Naive thymus-derived CD4-positive, alpha-beta T cell (primary cell): ENCODE measurements at regions not wholly inside any gene's neighbourhood (a gene's known extent, or its start where the extent isn't known, plus 50 kb on each side); places are given as distances from the start of the nearest gene placed in this dataset.
"Not testable (repeated sequence)": the region's sequence is repeated elsewhere in the genome, so short reads cannot be mapped to it uniquely, and the experiment has no call there.

Source experiments
- ATAC-seq: fragments of 150-1000 bp; cut with Tn5 transposase; 2 replicates; pipeline ENCODE4 v1.10.0; 2021; ENCODE audit warnings: mild to moderate bottlenecking, moderate library complexity
- CTCF ChIA-PET: fragments of 350-600 bp; sonication (Branson Sonifier 250); formaldehyde crosslinking; loops from one replicate; lab custom pipeline; 2021; ENCODE audit warnings: antibody characterized with exemption; lab: Charles Lee
- POLR2A ChIA-PET: fragments of 350-600 bp; sonication (Branson Sonifier 250); formaldehyde crosslinking; loops from one replicate; lab custom pipeline; 2021; ENCODE audit warnings: antibody characterized with exemption, inconsistent platforms; lab: Charles Lee
- DNase-seq, 9 donors: peaks; one replicate each; pipeline versions ENCODE4 v3.0.0 to v3.0.0-alpha.2; 2020 to 2022; ENCODE audit warnings: mixed read lengths in 1 of 9
- H3K27ac ChIP-seq: one replicate; pipeline ENCODE4 v1.7.0; 2013; ENCODE audit warnings: mild to moderate bottlenecking, low read depth, low read length, moderate library complexity
- H3K27me3 ChIP-seq, 2 donors: one replicate each; pipeline ENCODE4 v1.7.0; 2013; ENCODE audit warnings: low read length in 2 of 2, mild to moderate bottlenecking in 2 of 2, moderate library complexity in 2 of 2; ENCODE audit not compliant: control insufficient read depth in 2 of 2, insufficient read depth in 2 of 2
- H3K36me3 ChIP-seq, 3 experiments: 1 replicate in 2 of 3; 2 replicates in 1 of 3; pipeline ENCODE4 v1.7.0; 2013; ENCODE audit warnings: low read length in 3 of 3, mild to moderate bottlenecking in 3 of 3, moderate library complexity in 1 of 3; ENCODE audit not compliant: insufficient read depth in 3 of 3, control insufficient read depth in 2 of 3
- H3K4me1 ChIP-seq, 2 donors: one replicate each; pipeline ENCODE4 v1.7.0; 2013; ENCODE audit warnings: low read length in 2 of 2, mild to moderate bottlenecking in 2 of 2, moderate library complexity in 1 of 2; ENCODE audit not compliant: control insufficient read depth in 2 of 2, insufficient read depth in 2 of 2
- H3K4me3 ChIP-seq: 2 replicates; pipeline ENCODE4 v1.7.0; 2013; ENCODE audit warnings: mild to moderate bottlenecking, low read length
- H3K9me3 ChIP-seq, 3 experiments: 1 replicate in 2 of 3; 2 replicates in 1 of 3; pipeline ENCODE4 v1.7.0; 2013; ENCODE audit warnings: low read length in 3 of 3; ENCODE audit not compliant: control insufficient read depth in 2 of 3
- H3K27ac Mint-ChIP-seq, 9 donors: one replicate each; pipeline ENCODE4 v1.8.0; 2020 to 2022; ENCODE audit warnings: mixed read lengths in 9 of 9, mild to moderate bottlenecking in 8 of 9, moderate library complexity in 5 of 9, inconsistent platforms in 2 of 9
- H3K27me3 Mint-ChIP-seq, 5 donors: one replicate each; pipeline ENCODE4 v1.8.0; 2021 to 2022; ENCODE audit warnings: mixed read lengths in 5 of 5, mild to moderate bottlenecking in 1 of 5
- H3K36me3 Mint-ChIP-seq, 5 donors: one replicate each; pipeline ENCODE4 v1.8.0; 2020 to 2022; ENCODE audit warnings: mixed read lengths in 5 of 5, mild to moderate bottlenecking in 3 of 5, inconsistent platforms in 1 of 5
- H3K4me1 Mint-ChIP-seq, 7 donors: one replicate each; pipeline ENCODE4 v1.8.0; 2020 to 2022; ENCODE audit warnings: mixed read lengths in 7 of 7, mild to moderate bottlenecking in 3 of 7, inconsistent platforms in 1 of 7
- H3K4me3 Mint-ChIP-seq, 10 donors: one replicate each; pipeline ENCODE4 v1.8.0; 2020 to 2022; ENCODE audit warnings: mild to moderate bottlenecking in 10 of 10, mixed read lengths in 10 of 10, moderate library complexity in 6 of 10, inconsistent platforms in 2 of 10
- H3K9me3 Mint-ChIP-seq, 11 donors: one replicate each; pipeline ENCODE4 v1.8.0; 2020 to 2022; ENCODE audit warnings: mixed read lengths in 11 of 11, mild to moderate bottlenecking in 4 of 11, inconsistent platforms in 1 of 11, moderate library complexity in 1 of 11
- intact Hi-C, 2 donors: fragments of 100-400 bp; cut with micrococcal nuclease; formaldehyde crosslinking; loops; one replicate each; pipeline ENCODE4 v1.15.1; 2023

DNA sequence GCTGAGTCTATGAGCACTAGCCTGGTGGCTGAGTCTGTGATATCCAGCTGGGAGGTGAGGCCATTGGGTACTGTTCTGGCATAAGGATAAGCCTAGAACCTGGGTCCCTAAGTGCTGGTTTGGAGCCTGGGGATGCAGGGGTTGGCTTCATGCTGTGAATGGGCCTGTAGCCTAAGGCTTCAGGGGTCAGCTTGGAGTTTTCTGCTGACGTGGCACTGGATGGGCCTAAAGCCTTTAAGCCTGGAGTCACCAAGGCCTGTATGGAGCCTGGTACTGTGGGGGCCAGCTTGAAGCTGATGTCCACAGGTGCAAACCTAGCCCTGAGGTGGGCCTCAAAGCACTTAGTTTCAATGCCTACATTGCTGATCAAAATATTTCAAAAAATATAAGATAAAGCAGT is 979.6 kb upstream of the POU3F4 start:
- H3K9me3 Mint-ChIP-seq: peaks cover 0 to 6% (median 0%) of the 10 kb centered on the region in 11 donors
- Histone ChIP-seq H3K4me3 (no peak overlapping the region), H3K27me3 (no peaks in the 10 kb centered on the region), H3K27ac (no peak overlapping the region), H3K4me1 (no peaks in the 10 kb centered on the region), H3K9me3 (no peaks in the 10 kb centered on the region), H3K36me3 (no peaks in the 10 kb centered on the region)
- ChIA-PET POLR2A (no interaction called here), CTCF (no interaction called here)
- no peaks in the 10 kb centered on the region for H3K4me1 Mint-ChIP-seq
- no peak overlapping the region for H3K27ac Mint-ChIP-seq
- DNase-seq (no peak), ATAC-seq (no peak)
- H3K36me3 Mint-ChIP-seq: no peaks in the 10 kb centered on the region
- H3K4me3 Mint-ChIP-seq: no peak overlapping the region
- intact Hi-C loops: no loop called here
- no peaks in the 10 kb centered on the region for H3K27me3 Mint-ChIP-seq

DNA sequence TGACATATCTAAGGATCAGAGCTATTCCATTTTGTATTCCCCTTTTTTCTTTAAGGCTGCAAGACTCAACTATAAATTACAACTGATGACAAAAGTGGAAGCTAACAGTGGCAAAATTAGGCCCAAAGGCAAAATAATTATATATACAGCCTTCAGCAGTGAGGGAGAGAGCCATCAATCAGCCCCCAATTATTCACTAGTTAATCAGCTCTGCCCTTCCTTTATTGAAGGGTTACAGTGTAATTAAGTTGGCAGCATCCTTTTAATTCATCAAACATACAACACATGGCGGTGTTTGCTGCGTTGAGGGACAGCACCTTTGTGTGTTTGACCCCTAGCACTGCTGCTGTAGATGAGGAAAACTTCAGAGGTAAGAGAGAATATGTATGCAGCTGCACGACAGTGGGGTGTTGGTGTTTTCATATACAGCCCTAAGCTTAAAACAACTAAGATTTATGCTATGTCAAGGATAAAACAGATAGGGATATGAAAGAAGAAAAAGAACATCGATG is 973.9 kb upstream of the POU3F4 start:
- Mint-ChIP-seq H3K36me3 (no peaks in the 10 kb centered on the region), H3K27ac (no peak overlapping the region), H3K9me3 (peaks cover 0 to 6% (median 0%) of the 10 kb centered on the region in 11 donors), H3K4me3 (no peak overlapping the region), H3K4me1 (no peaks in the 10 kb centered on the region), H3K27me3 (no peaks in the 10 kb centered on the region)
- H3K36me3 ChIP-seq: no peaks in the 10 kb centered on the region
- CTCF ChIA-PET: interaction anchor here (0.6 kb wide), 1 partner anchor 1978 kb away, joined by 4 read pairs; no protein-coding TSS in a partner anchor
- POLR2A ChIA-PET: no interaction called here
- DNase-seq (no peak), ATAC-seq (no peak)
- intact Hi-C loops: no loop called here
- H3K27me3 ChIP-seq: no peaks in the 10 kb centered on the region
- no peak overlapping the region for H3K4me3 ChIP-seq
- H3K4me1 ChIP-seq: no peaks in the 10 kb centered on the region
- H3K27ac ChIP-seq: no peak overlapping the region
- H3K9me3 ChIP-seq: no peaks in the 10 kb centered on the region

DNA sequence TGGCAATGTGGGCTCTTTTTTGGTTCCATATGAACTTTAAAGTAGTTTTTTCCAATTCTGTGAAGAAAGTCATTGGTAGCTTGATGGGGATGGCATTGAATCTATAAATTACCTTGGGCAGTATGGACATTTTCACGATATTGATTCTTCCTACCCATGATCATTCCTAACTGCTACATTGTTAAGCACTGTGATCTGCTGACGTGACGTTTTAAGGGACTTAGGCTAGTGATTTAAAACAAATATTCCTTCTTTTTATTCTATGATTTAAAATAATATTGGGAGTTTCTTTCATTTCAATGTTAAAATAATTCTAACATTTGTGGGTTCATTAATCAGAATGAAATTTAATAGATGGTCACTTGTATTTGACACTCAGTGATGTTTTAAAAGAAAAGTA is 970.9 kb upstream of the POU3F4 start:
- H3K9me3 Mint-ChIP-seq, CTCF ChIA-PET, H3K9me3 ChIP-seq, H3K4me3 ChIP-seq, ATAC-seq, H3K4me3 Mint-ChIP-seq, POLR2A ChIA-PET, H3K4me1 Mint-ChIP-seq, H3K27ac Mint-ChIP-seq, H3K36me3 ChIP-seq, intact Hi-C loops, H3K27me3 Mint-ChIP-seq, H3K36me3 Mint-ChIP-seq, H3K27ac ChIP-seq, H3K27me3 ChIP-seq, H3K4me1 ChIP-seq, DNase-seq: not testable (repeated sequence)

DNA sequence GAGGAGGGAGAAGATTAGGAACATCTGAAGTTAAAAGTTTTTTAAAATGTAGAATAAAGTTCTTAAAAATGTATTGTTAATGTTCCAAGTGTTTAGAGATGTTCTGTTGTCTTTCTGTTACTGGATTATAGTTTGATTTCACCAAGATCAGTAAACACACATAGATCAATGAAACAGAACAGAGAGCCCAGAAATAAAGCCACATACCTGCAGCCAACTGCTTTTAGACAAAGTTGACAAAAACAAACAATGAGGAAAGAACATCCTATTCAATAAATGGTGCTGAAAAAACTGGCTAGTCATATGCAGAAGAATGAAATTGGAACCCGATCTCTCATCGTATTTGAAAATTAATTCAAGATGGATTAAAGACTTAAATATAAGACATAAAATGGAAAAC is 966.3 kb upstream of the POU3F4 start:
- POLR2A ChIA-PET: no interaction called here

DNA sequence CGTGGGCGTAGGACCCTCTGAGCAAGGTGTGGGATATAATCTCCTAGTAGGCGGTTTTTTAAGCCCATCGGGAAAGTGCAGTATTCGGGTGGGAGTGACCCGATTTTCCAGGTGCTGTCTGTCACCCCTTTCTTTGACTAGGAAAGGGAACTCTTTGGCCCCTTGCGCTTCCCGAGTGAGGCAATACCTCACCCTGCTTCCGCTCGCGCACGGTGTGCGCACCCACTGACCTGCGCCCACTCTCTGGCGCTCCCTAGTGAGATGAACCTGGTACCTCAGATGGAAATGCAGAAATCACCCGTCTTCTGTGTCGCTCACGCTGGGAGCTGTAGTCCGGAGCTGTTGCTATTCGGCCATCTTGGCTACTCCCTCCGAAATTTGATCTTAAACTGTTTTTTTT is 955.9 kb upstream of the POU3F4 start:
- H3K4me3 ChIP-seq, H3K36me3 ChIP-seq, ATAC-seq, H3K4me3 Mint-ChIP-seq, POLR2A ChIA-PET, H3K27ac Mint-ChIP-seq, H3K27me3 Mint-ChIP-seq, DNase-seq, H3K36me3 Mint-ChIP-seq, H3K27me3 ChIP-seq, H3K4me1 Mint-ChIP-seq, H3K9me3 ChIP-seq, H3K9me3 Mint-ChIP-seq, H3K27ac ChIP-seq, intact Hi-C loops, H3K4me1 ChIP-seq: not testable (repeated sequence)
- CTCF ChIA-PET: interaction anchor here (0.7 kb wide), 1 partner anchor 30 kb away, joined by 3 read pairs; no protein-coding TSS in a partner anchor

More for the DNA sequence above, 966.3 kb upstream of the POU3F4 start:
- Mint-ChIP-seq H3K4me1 (no peaks in the 10 kb centered on the region), H3K4me3 (no peak overlapping the region), H3K9me3 (peaks cover 0 to 7% (median 0%) of the 10 kb centered on the region in 11 donors), H3K36me3 (no peaks in the 10 kb centered on the region), H3K27ac (no peak overlapping the region), H3K27me3 (no peaks in the 10 kb centered on the region)
- Histone ChIP-seq H3K27me3 (no peaks in the 10 kb centered on the region), H3K27ac (no peak overlapping the region), H3K36me3 (no peaks in the 10 kb centered on the region), H3K4me3 (no peak overlapping the region), H3K4me1 (no peaks in the 10 kb centered on the region), H3K9me3 (no peaks in the 10 kb centered on the region)
- ATAC-seq (no peak), DNase-seq (no peak)
- intact Hi-C loops: no loop called here
- CTCF ChIA-PET: no interaction called here

DNA sequence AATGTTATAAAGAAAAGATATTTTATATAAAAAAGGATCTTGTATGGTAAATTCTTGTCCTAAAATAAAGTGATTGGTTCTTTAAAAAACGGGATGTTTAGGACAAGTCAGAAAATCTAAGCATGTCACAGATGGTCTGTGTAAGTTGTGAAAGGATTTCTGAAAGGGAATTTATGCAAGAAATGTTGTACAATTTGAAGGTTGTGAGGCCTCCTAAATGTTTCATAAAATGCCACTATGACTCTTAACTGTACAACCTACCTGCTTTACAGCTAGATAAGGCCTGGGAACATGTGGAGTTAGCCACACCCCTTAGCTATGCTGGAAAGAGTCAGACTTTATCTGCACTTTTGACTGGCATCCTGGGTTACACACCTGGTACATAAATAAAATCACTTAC is 951.5 kb upstream of the POU3F4 start:
- intact Hi-C loops: no loop called here
- Mint-ChIP-seq H3K9me3 (peaks cover 0 to 7% (median 2%) of the 10 kb centered on the region in 11 donors), H3K36me3 (no peaks in the 10 kb centered on the region), H3K4me1 (no peaks in the 10 kb centered on the region), H3K27ac (no peak overlapping the region), H3K4me3 (no peak overlapping the region), H3K27me3 (no peaks in the 10 kb centered on the region)
- CTCF ChIA-PET: no interaction called here
- POLR2A ChIA-PET: no interaction called here
- Histone ChIP-seq H3K4me3 (no peak overlapping the region), H3K27ac (no peak overlapping the region), H3K27me3 (no peaks in the 10 kb centered on the region), H3K9me3 (no peaks in the 10 kb centered on the region), H3K36me3 (no peaks in the 10 kb centered on the region), H3K4me1 (no peaks in the 10 kb centered on the region)
- ATAC-seq (no peak), DNase-seq (no peak)

DNA sequence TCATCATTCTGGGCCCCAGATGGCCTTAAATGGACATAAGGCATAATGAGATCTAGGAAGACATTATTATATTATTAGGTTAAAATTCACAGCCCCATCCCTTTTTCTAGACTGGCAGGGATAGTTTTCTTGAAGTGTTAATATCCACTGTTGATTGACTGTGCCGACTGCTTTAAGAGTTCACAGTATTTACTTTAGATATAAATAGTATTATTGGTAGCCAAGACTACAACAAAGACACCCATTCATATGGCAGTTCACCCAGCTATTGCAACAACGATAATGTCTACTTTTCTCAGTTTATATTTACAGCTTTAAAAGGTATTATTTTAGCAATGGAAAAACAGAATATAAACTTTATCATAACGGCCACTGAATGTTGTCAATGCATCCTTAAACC is 922.2 kb upstream of the POU3F4 start:
- Mint-ChIP-seq H3K36me3 (no peaks in the 10 kb centered on the region), H3K27ac (no peak overlapping the region), H3K27me3 (no peaks in the 10 kb centered on the region), H3K9me3 (no peaks in the 10 kb centered on the region), H3K4me1 (no peaks in the 10 kb centered on the region), H3K4me3 (no peak overlapping the region)
- ChIA-PET POLR2A (no interaction called here), CTCF (no interaction called here)
- H3K4me3 ChIP-seq: no peak overlapping the region
- H3K4me1 ChIP-seq: no peaks in the 10 kb centered on the region
- intact Hi-C loops: no loop called here
- DNase-seq (no peak), ATAC-seq (no peak)
- no peaks in the 10 kb centered on the region for H3K9me3 ChIP-seq
- no peak overlapping the region for H3K27ac ChIP-seq
- no peaks in the 10 kb centered on the region for H3K27me3 ChIP-seq
- H3K36me3 ChIP-seq: no peaks in the 10 kb centered on the region
